Activated CD4-positive, alpha-beta T cell treated with anti-CD3 and anti-CD28 coated beads, Interleukin-2, amount 10 ng/mL, durations not matched to agents 24 days and 14 days (primary cell): ENCODE measurements at regions not wholly inside any gene's neighbourhood (a gene's known extent, or its start where the extent isn't known, plus 50 kb on each side); places are given as distances from the start of the nearest gene placed in this dataset.
A peak's percentile ranks its signal among the peaks of the same experiment; 100 is the strongest.
"Not testable (repeated sequence)": the region's sequence is repeated elsewhere in the genome, so short reads cannot be mapped to it uniquely, and the experiment has no call there.

ENCODE experiments used
- DNase-seq: peaks from one replicate; pipeline ENCODE4 v3.0.0; 2022
- H3K27ac Mint-ChIP-seq: one replicate; pipeline ENCODE4 v1.8.0; 2022; ENCODE audit warnings: mild to moderate bottlenecking, mixed read lengths
- H3K27me3 Mint-ChIP-seq: one replicate; pipeline ENCODE4 v1.8.0; 2022; ENCODE audit warnings: mixed read lengths
- H3K36me3 Mint-ChIP-seq: one replicate; pipeline ENCODE4 v1.8.0; 2022; ENCODE audit warnings: low read depth, mild to moderate bottlenecking, mixed read lengths
- H3K4me1 Mint-ChIP-seq: one replicate; pipeline ENCODE4 v1.8.0; 2021; ENCODE audit warnings: mixed read lengths
- H3K4me3 Mint-ChIP-seq: one replicate; pipeline ENCODE4 v1.8.0; 2022; ENCODE audit warnings: mild to moderate bottlenecking, moderate library complexity, mixed read lengths
- H3K9me3 Mint-ChIP-seq: one replicate; pipeline ENCODE4 v1.8.0; 2021; ENCODE audit warnings: mixed read lengths
- intact Hi-C: fragments of 100-400 bp; cut with micrococcal nuclease; formaldehyde crosslinking; loops from one replicate; pipeline ENCODE4 v1.15.1; 2023

DNA sequence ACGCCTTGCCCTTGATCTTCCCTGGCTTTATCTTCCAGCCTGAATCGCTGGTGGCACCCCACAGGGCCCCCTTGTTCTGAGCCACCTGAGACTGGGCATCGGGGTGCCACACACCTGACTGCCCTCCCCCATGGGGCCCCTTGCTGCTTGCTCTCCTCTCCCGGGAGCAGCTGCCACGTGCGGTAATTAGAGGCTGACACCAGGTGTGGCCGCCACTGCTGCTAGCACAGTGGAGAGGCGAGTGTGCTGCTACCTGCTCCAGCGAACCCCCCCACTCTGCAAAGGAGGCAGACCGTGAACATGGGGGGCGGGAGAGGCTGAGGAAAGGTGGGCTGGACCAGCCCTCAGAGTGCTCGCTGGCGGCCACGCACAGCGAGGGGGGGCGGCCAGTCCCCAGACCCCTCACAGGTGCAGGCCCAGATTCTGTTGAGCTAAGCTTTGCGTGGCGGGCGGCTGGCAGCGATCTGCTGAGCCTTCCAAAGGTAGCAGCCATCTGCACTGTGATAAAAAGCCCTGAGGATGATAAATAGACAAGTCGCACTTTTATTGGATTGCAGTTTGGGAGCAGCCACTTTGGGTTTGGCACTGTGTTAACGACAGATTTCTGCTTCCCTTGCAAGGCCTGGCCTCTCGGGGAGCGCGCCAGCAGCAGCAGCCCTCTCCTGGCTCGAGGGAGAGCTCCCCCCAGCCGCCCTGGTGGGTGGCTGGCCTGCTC, 167.9 kb upstream of the GSE1 start:
- Mint-ChIP-seq H3K27ac (no peak overlapping the region), H3K36me3 (no peaks in the 10 kb centered on the region), H3K4me1 (peaks cover 3% of the 10 kb centered on the region), H3K9me3 (no peaks in the 10 kb centered on the region), H3K27me3 (peaks cover 3% of the 10 kb centered on the region), H3K4me3 (no peak overlapping the region)
- intact Hi-C loops = no loop called here
- DNase-seq = no peak

DNA sequence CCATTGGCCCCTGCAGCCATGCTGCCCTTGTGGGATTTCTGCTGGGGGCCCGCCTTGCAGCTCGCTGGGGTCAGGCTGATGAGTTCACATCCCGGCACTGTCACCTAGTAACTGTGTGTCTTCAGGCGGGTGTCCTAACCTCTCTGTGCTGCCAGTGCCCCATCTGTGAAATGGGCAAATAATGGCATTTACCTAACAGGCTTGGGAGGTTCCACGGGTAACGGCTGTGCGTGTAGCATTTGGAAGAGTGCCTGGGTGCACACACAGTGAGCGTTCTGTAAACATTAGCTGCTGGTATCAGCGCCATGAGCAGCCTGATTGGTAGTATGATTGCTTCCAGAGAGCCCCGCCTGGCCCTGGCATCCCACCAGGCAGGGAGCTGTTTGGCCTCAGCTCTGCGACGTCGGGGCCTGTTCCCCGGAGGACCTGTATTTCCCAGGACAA, 167.3 kb upstream of the GSE1 start:
- Mint-ChIP-seq H3K27ac (no peak overlapping the region), H3K36me3 (no peaks in the 10 kb centered on the region), H3K4me1 (peaks cover 3% of the 10 kb centered on the region), H3K9me3 (no peaks in the 10 kb centered on the region), H3K4me3 (no peak overlapping the region), H3K27me3 (peaks cover 3% of the 10 kb centered on the region)
- intact Hi-C loops = no loop called here
- no peak for DNase-seq

GRCh38 chr16:85446951-85447692, 166.0 kb upstream of the GSE1 start:
- Mint-ChIP-seq H3K4me3 (no peak overlapping the region), H3K9me3 (no peaks in the 10 kb centered on the region), H3K27ac (no peak overlapping the region), H3K4me1 (peaks cover 3% of the 10 kb centered on the region), H3K27me3 (peaks cover 3% of the 10 kb centered on the region), H3K36me3 (no peaks in the 10 kb centered on the region)
- no peak for DNase-seq
- intact Hi-C loops = no loop called here

- peaks cover 3% of the 10 kb centered on the region for H3K4me1 Mint-ChIP-seq
- H3K4me3 Mint-ChIP-seq = no peak overlapping the region
- H3K9me3 Mint-ChIP-seq = no peaks in the 10 kb centered on the region
- H3K36me3 Mint-ChIP-seq = no peaks in the 10 kb centered on the region
- no peak for DNase-seq
- H3K27me3 Mint-ChIP-seq = peaks cover 3% of the 10 kb centered on the region
- no peak overlapping the region for H3K27ac Mint-ChIP-seq
- intact Hi-C loops = no loop called here
These were observed 165.3 kb upstream of the GSE1 start for GRCh38 chr16:85447693-85448313.

- Mint-ChIP-seq H3K27ac (no peak overlapping the region), H3K9me3 (no peaks in the 10 kb centered on the region), H3K4me1 (peaks cover 3% of the 10 kb centered on the region), H3K27me3 (peaks cover 3% of the 10 kb centered on the region), H3K36me3 (no peaks in the 10 kb centered on the region), H3K4me3 (no peak overlapping the region)
- DNase-seq = peak; percentile 63
- intact Hi-C loops = no loop called here
These were observed 164.4 kb upstream of the GSE1 start for GRCh38 chr16:85448557-85449190.

DNA sequence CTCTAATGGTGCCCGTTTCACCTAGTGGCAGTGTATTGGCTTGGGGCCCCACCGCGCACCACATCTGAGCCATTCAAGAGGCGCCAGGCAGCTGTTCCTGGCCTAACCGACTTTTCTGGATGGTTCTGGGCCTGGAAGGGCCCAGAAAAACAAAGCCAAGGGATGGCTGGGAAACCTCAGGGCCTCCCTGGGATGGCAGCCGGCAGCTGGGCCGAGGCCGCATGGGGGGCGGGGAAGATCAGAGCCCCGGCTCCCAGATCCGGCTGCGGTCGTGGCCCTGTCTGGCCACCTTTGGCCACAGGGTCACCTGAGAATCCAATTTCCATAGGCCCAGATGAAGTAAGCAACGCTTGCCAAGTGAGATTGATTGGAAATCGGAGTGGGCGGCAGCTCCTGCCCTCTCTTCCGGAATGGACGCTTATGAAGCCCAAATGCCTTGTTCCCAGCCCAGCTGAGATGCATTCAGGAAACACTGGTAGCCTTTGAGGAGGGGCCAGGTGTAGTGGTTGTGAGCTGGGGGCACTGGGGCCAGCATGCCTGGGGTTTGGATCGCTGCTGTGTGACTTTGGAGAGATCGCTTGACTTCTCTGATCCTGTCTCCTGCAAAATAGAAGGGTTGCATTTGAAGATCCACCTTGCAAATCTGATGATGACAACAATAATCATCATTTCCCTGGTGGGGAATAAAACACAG, 163.8 kb upstream of the GSE1 start:
- no peak overlapping the region for H3K4me3 Mint-ChIP-seq
- H3K27ac Mint-ChIP-seq = no peak overlapping the region
- no peaks in the 10 kb centered on the region for H3K36me3 Mint-ChIP-seq
- DNase-seq = no peak
- no peaks in the 10 kb centered on the region for H3K9me3 Mint-ChIP-seq
- intact Hi-C loops = no loop called here
- H3K4me1 Mint-ChIP-seq = peaks cover 3% of the 10 kb centered on the region
- peaks cover 3% of the 10 kb centered on the region for H3K27me3 Mint-ChIP-seq

DNA sequence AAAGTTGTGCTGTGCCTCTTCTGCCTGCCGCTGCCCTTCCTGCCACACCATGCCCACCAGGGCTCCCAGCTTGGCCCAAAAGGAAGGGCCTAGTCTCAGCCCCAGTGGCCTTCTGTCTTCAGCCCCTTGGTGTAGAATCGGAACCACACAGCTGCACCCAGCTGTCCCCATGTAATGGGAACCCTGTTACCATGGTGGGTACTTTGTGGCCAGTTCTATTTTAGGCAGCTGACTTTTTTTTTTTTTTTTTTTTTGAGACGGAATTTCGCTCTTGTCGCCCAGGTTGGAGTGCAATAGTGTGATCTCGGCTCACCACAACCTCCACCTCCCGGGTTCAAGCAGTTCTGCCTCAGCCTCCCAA, 163.3 kb upstream of the GSE1 start:
- Mint-ChIP-seq H3K9me3 (no peaks in the 10 kb centered on the region), H3K27ac (no peak overlapping the region), H3K4me3 (no peak overlapping the region), H3K27me3 (peaks cover 3% of the 10 kb centered on the region), H3K4me1 (peaks cover 3% of the 10 kb centered on the region), H3K36me3 (no peaks in the 10 kb centered on the region)
- intact Hi-C loops = no loop called here
- DNase-seq = no peak

DNA sequence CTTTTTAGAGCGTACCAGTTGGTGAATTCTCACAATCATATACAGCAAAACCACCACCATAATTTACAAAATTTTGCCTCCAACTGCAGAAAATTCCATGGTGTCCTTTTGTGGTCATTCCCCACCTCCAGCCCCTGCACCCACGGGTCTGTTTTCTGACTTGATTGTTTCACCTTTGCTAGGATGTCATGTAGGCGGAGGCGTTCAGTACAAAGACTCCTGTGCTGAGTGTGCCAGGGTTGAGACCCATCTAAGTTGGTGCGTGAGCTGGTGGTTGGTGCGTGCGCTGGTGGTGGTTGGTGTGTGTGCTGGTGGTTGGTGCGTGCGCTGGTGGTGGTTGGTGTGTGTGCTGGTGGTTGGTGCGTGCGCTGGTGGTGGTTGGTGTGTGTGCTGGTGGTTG, 162.0 kb upstream of the GSE1 start:
- H3K4me1 Mint-ChIP-seq, H3K4me3 Mint-ChIP-seq, H3K27me3 Mint-ChIP-seq, DNase-seq, H3K36me3 Mint-ChIP-seq, H3K9me3 Mint-ChIP-seq, H3K27ac Mint-ChIP-seq, intact Hi-C loops: not testable (repeated sequence)

- Mint-ChIP-seq H3K9me3 (no peaks in the 10 kb centered on the region), H3K27me3 (peaks cover 3% of the 10 kb centered on the region), H3K4me1 (peaks cover 3% of the 10 kb centered on the region), H3K36me3 (no peaks in the 10 kb centered on the region), H3K27ac (no peak overlapping the region), H3K4me3 (no peak overlapping the region)
- DNase-seq = no peak
- intact Hi-C loops = no loop called here
These were observed 161.3 kb upstream of the GSE1 start for GRCh38 chr16:85451641-85452363.

GRCh38 chr16:85452364-85453193, 160.5 kb upstream of the GSE1 start:
- no peak overlapping the region for H3K27ac Mint-ChIP-seq
- H3K36me3 Mint-ChIP-seq = no peaks in the 10 kb centered on the region
- H3K27me3 Mint-ChIP-seq = peaks cover 3% of the 10 kb centered on the region
- no peak for DNase-seq
- H3K4me1 Mint-ChIP-seq = peaks cover 3% of the 10 kb centered on the region
- intact Hi-C loops = no loop called here
- H3K4me3 Mint-ChIP-seq = no peak overlapping the region
- H3K9me3 Mint-ChIP-seq = no peaks in the 10 kb centered on the region

DNA sequence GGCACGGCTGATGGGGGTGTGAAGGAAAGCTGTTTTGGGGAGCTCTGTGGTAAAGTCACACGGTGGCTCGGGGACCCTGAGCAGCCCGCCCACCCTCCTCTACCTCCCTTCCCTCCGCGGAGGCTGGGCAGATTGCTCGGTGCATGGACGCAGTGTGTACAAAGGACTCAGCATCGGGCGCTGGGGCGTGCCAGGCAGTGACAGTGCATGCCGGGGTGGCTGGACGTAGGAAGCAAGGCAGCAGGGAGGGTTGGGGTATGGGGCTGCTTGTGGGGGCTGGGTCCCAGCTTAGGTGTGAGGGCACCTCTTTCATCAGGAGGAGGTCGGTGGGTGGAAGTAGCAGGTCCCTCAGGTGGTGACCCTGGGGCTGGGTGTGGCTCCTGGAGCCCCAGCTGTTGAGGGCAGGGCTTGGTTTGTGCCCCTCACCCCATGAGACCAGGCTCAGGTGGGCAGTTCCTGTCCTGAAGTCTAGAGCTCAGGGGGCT, 159.9 kb upstream of the GSE1 start:
- H3K36me3 Mint-ChIP-seq = no peaks in the 10 kb centered on the region
- H3K9me3 Mint-ChIP-seq = no peaks in the 10 kb centered on the region
- H3K27me3 Mint-ChIP-seq = no peaks in the 10 kb centered on the region
- H3K4me3 Mint-ChIP-seq = no peak overlapping the region
- no peak overlapping the region for H3K27ac Mint-ChIP-seq
- H3K4me1 Mint-ChIP-seq = peaks cover 3% of the 10 kb centered on the region
- intact Hi-C loops = no loop called here
- no peak for DNase-seq

GRCh38 chr16:85453703-85454102, 159.4 kb upstream of the GSE1 start:
- no peaks in the 10 kb centered on the region for H3K27me3 Mint-ChIP-seq
- peaks cover 2% of the 10 kb centered on the region for H3K4me1 Mint-ChIP-seq
- intact Hi-C loops = no loop called here
- no peak overlapping the region for H3K27ac Mint-ChIP-seq
- no peak for DNase-seq
- no peak overlapping the region for H3K4me3 Mint-ChIP-seq
- H3K9me3 Mint-ChIP-seq = no peaks in the 10 kb centered on the region
- H3K36me3 Mint-ChIP-seq = no peaks in the 10 kb centered on the region
